ENCODE measurements at regions not wholly inside any gene's neighbourhood (a gene's known extent, or its start where the extent isn't known, plus 50 kb on each side); places are given as distances from the start of the nearest gene placed in this dataset.

- no peak for DNase-seq (ENCODE audit: low read depth in 2 of 2)
Measured at GRCh38 chr19:31658993-31659896, 310.0 kb upstream of the TSHZ3 start.

- DNase-seq (ENCODE audit: low read depth in 2 of 2), result no peak
Measured at GRCh38 chr19:31659897-31660210, 310.6 kb upstream of the TSHZ3 start.

GRCh38 chr19:31664096-31664495 lies 314.9 kb upstream of the TSHZ3 start:
- no peak for DNase-seq (ENCODE audit: low read depth in 2 of 2)

GRCh38 chr19:31664997-31665396 lies 315.8 kb upstream of the TSHZ3 start:
- DNase-seq (ENCODE audit: low read depth in 2 of 2), result no peak

GRCh38 chr19:31666126-31666525 lies 316.9 kb upstream of the TSHZ3 start:
- DNase-seq (ENCODE audit: low read depth in 2 of 2), result no peak

GRCh38 chr19:31667106-31667505 lies 317.9 kb upstream of the TSHZ3 start:
- no peak for DNase-seq (ENCODE audit: low read depth in 2 of 2)

GRCh38 chr19:31668921-31669320 lies 319.7 kb upstream of the TSHZ3 start:
- DNase-seq (ENCODE audit: low read depth in 2 of 2), result no peak

GRCh38 chr19:31670931-31671330 lies 321.7 kb upstream of the TSHZ3 start:
- no peak for DNase-seq (ENCODE audit: low read depth in 2 of 2)

- DNase-seq (ENCODE audit: low read depth in 2 of 2), result no peak
Measured at GRCh38 chr19:31671411-31672035, 322.3 kb upstream of the TSHZ3 start.

GRCh38 chr19:31674503-31675192 lies 325.4 kb upstream of the TSHZ3 start:
- DNase-seq (ENCODE audit: low read depth in 2 of 2), result no peak

GRCh38 chr19:31675193-31675913 lies 326.1 kb upstream of the TSHZ3 start:
- no peak for DNase-seq (ENCODE audit: low read depth in 2 of 2)

GRCh38 chr19:31676271-31677004 lies 327.2 kb upstream of the TSHZ3 start:
- DNase-seq (ENCODE audit: low read depth in 2 of 2), result no peak

- no peak for DNase-seq (ENCODE audit: low read depth in 2 of 2)
Measured at GRCh38 chr19:31678421-31678820, 329.2 kb upstream of the TSHZ3 start.

- no peak for DNase-seq (ENCODE audit: low read depth in 2 of 2)
Measured at GRCh38 chr19:31681121-31681520, 331.9 kb upstream of the TSHZ3 start.

GRCh38 chr19:31693131-31693932 lies 344.1 kb upstream of the TSHZ3 start:
- no peak for DNase-seq (ENCODE audit: low read depth in 2 of 2)

- DNase-seq (ENCODE audit: low read depth in 2 of 2), result no peak
Measured at GRCh38 chr19:31693933-31694269, 344.7 kb upstream of the TSHZ3 start.

- no peak for DNase-seq (ENCODE audit: low read depth in 2 of 2)
Measured at GRCh38 chr19:31694761-31695160, 345.5 kb upstream of the TSHZ3 start.

GRCh38 chr19:31699421-31699820 lies 350.2 kb upstream of the TSHZ3 start:
- DNase-seq (ENCODE audit: low read depth in 2 of 2), result no peak

GRCh38 chr19:31701146-31701545 lies 351.9 kb upstream of the TSHZ3 start:
- no peak for DNase-seq (ENCODE audit: low read depth in 2 of 2)

GRCh38 chr19:31705656-31706055 lies 356.4 kb upstream of the TSHZ3 start:
- no peak for DNase-seq (ENCODE audit: low read depth in 2 of 2)

GRCh38 chr19:31706131-31706530 lies 356.9 kb upstream of the TSHZ3 start:
- no peak for DNase-seq (ENCODE audit: low read depth in 2 of 2)

Measured in stimulated activated CD8-positive, alpha-beta memory T cell treated with anti-CD3 and anti-CD28 coated beads, Interleukin-15, amount 100 ng/mL, for 48 hours (primary cell).